HEK293 (cell line): ENCODE measurements at regions not wholly inside any gene's neighbourhood (a gene's known extent, or its start where the extent isn't known, plus 50 kb on each side); places are given as distances from the start of the nearest gene placed in this dataset.

Source experiments
- CTCF ChIP-seq: fragments of 450-650 bp; formaldehyde crosslinking; IDR thresholded peaks from 2 replicates; pipeline ENCODE4 v1.5.1; 2016; ENCODE audit warnings: missing biosample characterization, missing genetic modification characterization
- GLI4 ChIP-seq: fragments of 450-650 bp; formaldehyde crosslinking; IDR thresholded peaks from 2 replicates; pipeline ENCODE4 v1.5.1; 2016; ENCODE audit warnings: missing biosample characterization, missing genetic modification characterization
- REPIN1 ChIP-seq: fragments of 450-650 bp; formaldehyde crosslinking; IDR thresholded peaks from 2 replicates; pipeline ENCODE4 v1.5.1; 2017; ENCODE audit warnings: missing biosample characterization, missing genetic modification characterization, low read depth
- SALL2 ChIP-seq: fragments of 450-650 bp; formaldehyde crosslinking; IDR thresholded peaks from 2 replicates; pipeline ENCODE4 v1.5.0; 2017; ENCODE audit warnings: missing biosample characterization, mild to moderate bottlenecking, missing genetic modification characterization, borderline replicate concordance
- SCRT1 ChIP-seq: fragments of 450-650 bp; formaldehyde crosslinking; IDR thresholded peaks from 2 replicates; pipeline ENCODE4 v1.5.1; 2016; ENCODE audit warnings: missing biosample characterization, missing genetic modification characterization, borderline replicate concordance
- ZBTB17 ChIP-seq: fragments of 450-650 bp; formaldehyde crosslinking; IDR thresholded peaks from 2 replicates; pipeline ENCODE4 v1.5.1; 2016; ENCODE audit warnings: missing biosample characterization, missing genetic modification characterization
- ZNF121 ChIP-seq: fragments of 450-650 bp; formaldehyde crosslinking; IDR thresholded peaks from 2 replicates; pipeline ENCODE4 v1.5.1; 2016; ENCODE audit warnings: missing biosample characterization, missing genetic modification characterization
- ZNF138 ChIP-seq: fragments of 450-650 bp; formaldehyde crosslinking; IDR thresholded peaks from 2 replicates; pipeline ENCODE4 v1.5.1; 2016; ENCODE audit warnings: missing biosample characterization, missing genetic modification characterization, borderline replicate concordance
- ZNF324 ChIP-seq: fragments of 450-650 bp; formaldehyde crosslinking; IDR thresholded peaks from 2 replicates; pipeline ENCODE4 v1.5.1; 2016; ENCODE audit warnings: missing biosample characterization, missing genetic modification characterization
- ZNF639 ChIP-seq: fragments of 450-650 bp; formaldehyde crosslinking; IDR thresholded peaks from 2 replicates; pipeline ENCODE4 v1.5.1; 2016; ENCODE audit warnings: missing biosample characterization, missing genetic modification characterization
- TF ChIP-seq, protein P1 (sequence below): fragments of 450-650 bp; formaldehyde crosslinking; IDR thresholded peaks from 2 replicates; pipeline ENCODE4 v1.5.1; 2016; ENCODE audit warnings: missing biosample characterization, missing genetic modification characterization, low read depth
- TF ChIP-seq, protein P2 (sequence below): fragments of 450-650 bp; formaldehyde crosslinking; IDR thresholded peaks from 2 replicates; pipeline ENCODE4 v1.5.1; 2017; ENCODE audit warnings: missing biosample characterization, mild to moderate bottlenecking, missing genetic modification characterization, moderate library complexity

DNA sequence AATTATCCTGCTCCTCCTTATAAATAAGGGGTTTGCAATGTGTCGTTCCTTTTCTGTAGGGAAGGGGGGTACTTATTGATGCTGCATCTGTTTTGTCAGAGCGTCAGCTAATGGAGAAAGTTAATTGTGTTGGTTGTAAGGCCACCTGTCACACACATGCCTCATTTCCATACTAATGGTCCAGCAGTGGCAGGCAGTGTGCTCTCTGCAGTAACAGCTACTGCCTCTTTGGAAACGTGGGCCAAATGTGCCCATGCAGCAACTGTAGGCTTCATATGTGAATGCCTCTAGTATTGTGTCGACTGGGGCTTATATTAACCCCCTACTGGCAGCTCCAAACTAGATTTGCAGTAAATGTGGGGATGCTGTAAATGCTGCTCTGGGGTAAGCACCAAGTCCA, 56.3 kb upstream of the OLIG3 start:
- TF ChIP-seq SCRT1 (tag by site-specific recombination), result no peak
- no peak for TF ChIP-seq ZNF121
- TF ChIP-seq, protein P1, sequence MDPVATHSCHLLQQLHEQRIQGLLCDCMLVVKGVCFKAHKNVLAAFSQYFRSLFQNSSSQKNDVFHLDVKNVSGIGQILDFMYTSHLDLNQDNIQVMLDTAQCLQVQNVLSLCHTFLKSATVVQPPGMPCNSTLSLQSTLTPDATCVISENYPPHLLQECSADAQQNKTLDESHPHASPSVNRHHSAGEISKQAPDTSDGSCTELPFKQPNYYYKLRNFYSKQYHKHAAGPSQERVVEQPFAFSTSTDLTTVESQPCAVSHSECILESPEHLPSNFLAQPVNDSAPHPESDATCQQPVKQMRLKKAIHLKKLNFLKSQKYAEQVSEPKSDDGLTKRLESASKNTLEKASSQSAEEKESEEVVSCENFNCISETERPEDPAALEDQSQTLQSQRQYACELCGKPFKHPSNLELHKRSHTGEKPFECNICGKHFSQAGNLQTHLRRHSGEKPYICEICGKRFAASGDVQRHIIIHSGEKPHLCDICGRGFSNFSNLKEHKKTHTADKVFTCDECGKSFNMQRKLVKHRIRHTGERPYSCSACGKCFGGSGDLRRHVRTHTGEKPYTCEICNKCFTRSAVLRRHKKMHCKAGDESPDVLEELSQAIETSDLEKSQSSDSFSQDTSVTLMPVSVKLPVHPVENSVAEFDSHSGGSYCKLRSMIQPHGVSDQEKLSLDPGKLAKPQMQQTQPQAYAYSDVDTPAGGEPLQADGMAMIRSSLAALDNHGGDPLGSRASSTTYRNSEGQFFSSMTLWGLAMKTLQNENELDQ (tag by site-specific recombination), result no peak
- no peak for TF ChIP-seq SALL2 (tag by site-specific recombination)
- no peak for TF ChIP-seq ZBTB17
- TF ChIP-seq ZNF324, result no peak
- TF ChIP-seq CTCF (tag by site-specific recombination), result no peak
- no peak for TF ChIP-seq ZNF138 (tag by site-specific recombination)
- no peak for TF ChIP-seq ZNF639
- no peak for TF ChIP-seq REPIN1
- TF ChIP-seq GLI4 (tag by site-specific recombination), result no peak
- TF ChIP-seq, protein P2, sequence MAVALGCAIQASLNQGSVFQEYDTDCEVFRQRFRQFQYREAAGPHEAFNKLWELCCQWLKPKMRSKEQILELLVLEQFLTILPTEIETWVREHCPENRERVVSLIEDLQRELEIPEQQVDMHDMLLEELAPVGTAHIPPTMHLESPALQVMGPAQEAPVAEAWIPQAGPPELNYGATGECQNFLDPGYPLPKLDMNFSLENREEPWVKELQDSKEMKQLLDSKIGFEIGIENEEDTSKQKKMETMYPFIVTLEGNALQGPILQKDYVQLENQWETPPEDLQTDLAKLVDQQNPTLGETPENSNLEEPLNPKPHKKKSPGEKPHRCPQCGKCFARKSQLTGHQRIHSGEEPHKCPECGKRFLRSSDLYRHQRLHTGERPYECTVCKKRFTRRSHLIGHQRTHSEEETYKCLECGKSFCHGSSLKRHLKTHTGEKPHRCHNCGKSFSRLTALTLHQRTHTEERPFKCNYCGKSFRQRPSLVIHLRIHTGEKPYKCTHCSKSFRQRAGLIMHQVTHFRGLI (tag by site-specific recombination), result no peak
